GOT3 (cell line): ENCODE measurements at regions not wholly inside any gene's neighbourhood (a gene's known extent, or its start where the extent isn't known, plus 50 kb on each side); places are given as distances from the start of the nearest gene placed in this dataset.

Experiments used
- DNase-seq: peaks from one replicate; lab custom pipeline; 2025; ENCODE audit warnings: mixed read lengths; lab: John Stamatoyannopoulos, UW

DNA sequence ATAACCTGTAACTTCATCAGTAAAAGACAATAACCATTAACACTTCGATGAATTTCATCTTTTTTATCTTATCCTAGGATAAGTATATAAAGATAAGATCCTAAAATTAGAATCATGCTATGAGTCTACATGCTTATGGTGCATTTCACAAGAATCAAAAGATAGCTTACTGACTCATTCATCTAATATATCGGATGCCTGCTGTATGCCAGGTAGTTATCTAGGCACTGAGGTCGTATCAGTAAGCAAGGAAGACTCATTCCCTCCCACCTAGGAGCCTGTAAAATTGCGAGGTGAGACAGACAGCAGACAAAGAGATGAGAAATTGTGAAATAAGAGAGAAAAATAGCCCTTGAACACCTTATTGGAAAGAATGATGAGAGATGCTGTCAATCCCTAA lies 240.6 kb upstream of the ADAMTSL1 start:
- DNase-seq, result no peak

DNA sequence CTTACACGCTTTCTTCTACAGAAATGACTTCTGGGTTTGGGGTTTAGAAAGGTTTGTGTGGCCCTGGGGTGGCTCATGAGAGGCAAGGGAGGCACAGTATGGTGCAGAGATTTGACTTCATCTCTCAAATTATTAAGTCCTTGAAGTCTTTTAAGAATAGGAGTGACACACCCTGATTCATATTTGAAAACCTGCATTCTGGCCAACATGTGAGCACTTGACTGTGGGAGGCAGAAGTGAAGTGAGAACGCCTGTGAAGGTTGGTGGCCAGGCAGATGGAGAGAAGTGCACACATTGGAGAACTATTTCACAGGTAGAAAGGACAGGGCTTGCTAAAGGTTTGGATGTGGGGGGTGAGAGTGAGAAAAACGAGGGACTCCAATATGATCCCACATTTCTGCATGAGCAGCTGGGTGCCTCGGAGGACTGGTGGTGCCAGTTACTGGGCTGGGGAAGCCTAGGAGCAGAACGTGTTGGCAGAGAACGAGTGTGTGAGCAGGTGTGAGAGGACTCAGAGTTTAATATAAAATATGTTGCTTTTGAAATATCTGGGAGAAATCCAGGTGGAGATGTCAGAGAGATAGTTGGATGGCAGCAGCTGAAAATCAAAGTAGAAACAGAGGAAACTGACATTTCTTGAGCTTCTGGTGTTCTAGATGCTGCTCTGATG lies 240.0 kb upstream of the ADAMTSL1 start:
- no peak for DNase-seq

DNA sequence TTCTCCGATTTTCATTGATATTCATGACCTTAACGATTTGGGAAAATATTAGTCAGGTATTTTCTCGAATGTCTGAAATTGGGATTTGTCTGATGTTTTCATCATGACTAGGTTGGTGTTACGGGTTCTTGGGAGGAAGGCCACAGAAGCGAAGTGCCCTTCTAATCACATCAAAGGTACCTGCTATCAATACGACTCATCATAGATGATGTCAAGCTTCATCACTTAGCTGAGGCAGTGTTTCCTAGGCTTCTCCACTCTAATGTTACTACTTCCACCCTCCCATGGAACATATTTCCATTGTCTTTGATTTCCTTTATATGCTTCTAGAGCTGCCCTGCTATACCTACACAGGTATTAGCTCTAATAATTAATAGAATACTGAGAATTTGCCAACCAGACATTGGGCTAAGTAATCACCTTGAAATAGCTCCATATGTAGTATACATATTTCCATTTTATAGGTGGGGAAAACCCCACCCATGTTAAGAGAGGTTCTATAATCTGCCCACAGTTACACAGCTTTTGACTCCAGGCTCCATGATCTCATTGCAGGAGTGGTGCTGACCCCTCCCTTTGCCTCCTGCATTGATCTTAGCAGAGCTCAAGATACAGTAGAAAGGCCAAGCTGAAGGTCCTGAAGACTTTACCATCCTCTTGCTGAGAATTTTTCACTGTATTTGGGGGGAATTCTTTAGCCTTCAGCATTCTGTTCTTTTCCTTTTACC lies 238.6 kb upstream of the ADAMTSL1 start:
- no peak for DNase-seq

DNA sequence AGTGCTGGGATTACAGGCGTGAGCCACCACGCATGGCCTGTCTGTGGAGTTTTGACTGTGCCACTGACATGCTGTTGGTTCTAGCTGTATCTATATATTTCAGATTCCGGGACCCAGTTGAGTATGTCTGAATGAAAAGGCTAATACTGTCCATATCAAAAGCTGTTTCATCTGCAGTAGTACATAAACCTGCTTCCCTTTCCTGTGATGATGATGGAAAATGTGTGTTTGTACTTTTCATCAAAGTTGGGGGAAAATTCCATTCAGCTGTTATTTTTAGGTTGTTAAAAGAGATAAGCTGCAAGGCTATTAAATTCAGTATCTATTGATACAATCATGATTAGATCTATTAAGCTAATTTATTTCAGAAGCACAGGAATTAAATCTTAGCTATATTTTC lies 237.6 kb upstream of the ADAMTSL1 start:
- no peak for DNase-seq

DNA sequence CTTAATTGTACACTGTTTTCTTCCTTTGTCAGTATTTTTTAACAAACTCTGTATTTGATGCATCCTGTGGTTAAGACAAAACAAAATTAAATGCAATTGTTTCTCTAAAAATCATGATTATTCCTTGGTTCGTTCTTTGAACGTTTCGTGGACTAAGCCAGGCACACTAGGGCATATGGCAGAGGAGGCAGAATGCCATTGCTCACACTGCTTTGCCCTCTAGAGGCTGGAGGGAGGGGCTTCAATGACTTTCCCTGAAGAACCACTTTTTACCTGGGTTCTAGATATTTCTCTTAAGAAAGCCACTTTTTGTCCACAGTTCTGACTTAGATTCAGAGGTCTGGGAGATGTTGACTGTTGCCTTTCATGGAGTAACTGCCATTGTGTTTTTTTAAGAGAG lies 236.2 kb upstream of the ADAMTSL1 start:
- no peak for DNase-seq

DNA sequence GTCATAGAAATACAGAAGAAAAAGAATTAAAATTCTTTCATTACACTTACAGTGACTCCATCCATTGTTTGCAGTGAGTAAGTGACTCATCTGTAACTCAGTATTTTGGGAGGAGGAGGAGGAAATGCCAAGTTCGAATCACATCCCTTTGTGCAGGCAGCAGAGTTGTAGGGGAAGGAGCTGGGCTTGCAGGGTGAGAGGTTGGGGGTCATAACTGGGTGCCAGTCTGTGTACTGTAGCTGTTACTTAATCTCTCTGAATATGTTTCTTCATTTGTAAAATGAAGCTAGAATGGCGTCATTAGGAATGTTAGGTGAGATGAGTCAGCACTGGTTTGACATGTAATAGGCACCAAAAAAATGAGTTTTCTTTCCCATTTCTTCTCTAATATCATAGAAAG lies 235.7 kb upstream of the ADAMTSL1 start:
- no peak for DNase-seq

DNA sequence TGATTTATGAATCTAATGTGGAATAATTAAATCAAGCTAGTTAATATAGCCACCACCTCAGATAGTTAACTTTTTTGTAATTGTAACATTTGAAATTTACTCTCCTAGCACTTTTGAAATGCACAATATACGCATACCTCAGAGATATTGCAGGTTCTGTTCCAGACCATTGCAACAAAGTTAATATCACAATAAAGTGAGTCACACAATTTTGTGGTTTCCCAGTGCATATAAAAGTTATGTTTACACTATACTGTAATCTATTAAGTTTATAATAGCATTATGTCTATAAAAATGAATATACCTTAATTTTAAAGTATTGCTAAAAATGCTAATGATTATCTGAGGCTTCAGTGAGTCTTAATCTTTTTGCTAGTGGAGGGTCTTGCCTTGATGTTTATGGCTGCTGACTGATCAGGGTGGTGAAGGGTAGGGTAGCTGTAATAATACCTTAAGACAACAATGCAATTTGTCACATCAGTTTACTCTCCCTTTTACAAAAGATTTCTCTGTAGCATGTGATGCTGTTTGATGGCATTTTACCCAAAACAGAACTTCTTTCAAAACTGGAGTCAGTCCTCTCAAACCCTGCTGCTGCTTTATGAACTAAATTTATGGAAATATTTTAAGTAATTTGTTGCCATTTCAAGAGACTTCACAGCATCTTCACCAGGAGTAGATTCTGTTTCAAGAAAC lies 235.1 kb upstream of the ADAMTSL1 start:
- no peak for DNase-seq

DNA sequence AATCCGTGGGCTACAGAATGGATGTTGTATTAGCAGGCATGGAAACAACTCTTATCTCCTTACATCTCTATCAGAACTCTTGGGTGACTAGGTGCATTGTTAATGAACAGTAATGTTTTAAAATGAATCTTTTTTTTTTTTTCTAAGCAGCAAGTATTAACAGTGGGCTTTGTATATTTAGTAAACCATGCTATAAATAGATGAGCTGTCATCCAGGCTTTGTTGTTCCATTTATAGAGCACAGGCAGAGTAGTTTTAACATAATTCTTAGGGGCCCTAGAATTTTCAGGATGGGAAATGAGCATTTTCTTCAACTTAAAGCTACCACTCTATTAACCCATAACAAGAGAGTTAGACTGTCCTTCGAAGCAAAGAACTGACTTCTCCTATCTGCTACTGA lies 233.7 kb upstream of the ADAMTSL1 start:
- DNase-seq, result no peak

DNA sequence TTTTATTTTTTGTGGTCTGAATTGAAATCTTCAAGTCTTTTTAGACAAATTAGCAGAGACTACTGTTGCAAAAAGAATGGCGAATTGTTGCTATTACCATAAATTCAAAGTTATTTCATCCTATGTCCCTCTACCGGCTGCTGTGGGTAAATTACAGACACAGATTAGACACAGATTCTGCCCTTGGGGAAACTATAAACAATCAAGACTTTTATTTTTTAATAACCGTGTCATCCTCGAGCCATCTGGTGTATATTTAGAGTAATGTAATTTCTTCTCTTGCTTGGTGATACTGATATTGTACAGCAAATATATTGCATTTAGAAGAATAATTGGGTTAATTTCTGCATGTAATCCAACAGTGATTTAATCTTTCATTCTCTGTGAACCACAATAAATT lies 228.0 kb upstream of the ADAMTSL1 start:
- DNase-seq, result no peak

DNA sequence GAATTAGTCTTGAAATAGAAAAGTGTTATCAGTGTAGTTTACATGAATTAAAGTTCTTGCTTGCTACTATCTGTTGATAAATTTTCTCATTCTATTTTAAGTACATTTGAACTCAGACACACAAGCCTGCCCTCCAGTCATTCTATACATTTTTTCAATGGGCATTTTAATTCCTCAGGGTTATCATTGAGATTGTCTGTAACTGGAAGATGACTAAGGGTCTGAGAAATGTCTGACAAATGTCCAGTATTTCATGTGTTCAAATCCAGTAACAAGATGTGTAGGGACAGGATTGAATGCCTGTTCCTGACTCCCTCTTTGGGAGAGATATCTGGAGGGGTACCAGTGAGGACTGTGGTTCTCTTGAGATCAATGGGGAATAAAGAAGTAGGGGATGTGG lies 223.9 kb upstream of the ADAMTSL1 start:
- no peak for DNase-seq

DNA sequence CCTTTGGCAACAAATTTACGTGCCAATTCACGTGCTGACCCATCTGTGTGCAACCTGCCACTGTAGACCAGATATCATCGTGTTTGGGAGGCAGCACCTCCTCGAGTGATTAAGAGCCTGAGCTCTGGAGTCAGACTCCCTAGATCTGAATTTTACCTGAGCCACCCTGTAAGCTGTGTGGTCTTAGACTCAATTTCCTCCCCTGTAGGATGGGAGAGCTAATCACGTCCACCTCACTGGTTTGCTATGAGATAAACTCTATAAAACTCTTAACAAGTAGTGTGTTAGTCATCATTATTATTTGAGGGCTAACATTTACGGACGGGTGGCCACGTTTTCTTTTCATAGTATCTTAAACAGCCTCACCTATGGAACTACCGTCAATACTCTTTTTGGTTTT lies 220.0 kb upstream of the ADAMTSL1 start:
- no peak for DNase-seq

DNA sequence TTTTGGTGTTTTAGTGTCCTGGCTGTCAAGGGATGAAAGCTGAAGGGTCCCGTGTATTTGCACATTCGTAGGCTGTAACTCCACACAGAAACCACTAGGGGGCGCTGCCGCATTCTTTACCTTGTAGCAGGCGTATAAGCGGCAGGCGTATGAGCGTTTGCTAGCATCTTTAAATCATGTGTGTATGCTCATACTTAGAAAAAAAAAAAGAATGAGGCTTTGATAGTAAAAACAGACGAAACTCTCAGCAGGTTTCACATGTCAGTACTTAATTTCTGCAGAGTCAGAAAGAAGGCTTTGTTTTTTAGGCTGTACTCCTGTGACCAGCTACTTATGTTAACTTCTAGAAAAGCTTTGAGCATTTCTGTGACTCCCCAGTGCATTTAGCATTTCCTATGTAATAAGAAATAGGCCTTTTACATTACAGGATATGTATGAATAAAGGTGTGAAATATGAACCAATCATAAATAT lies 218.8 kb upstream of the ADAMTSL1 start:
- DNase-seq, result peak; percentile 2

DNA sequence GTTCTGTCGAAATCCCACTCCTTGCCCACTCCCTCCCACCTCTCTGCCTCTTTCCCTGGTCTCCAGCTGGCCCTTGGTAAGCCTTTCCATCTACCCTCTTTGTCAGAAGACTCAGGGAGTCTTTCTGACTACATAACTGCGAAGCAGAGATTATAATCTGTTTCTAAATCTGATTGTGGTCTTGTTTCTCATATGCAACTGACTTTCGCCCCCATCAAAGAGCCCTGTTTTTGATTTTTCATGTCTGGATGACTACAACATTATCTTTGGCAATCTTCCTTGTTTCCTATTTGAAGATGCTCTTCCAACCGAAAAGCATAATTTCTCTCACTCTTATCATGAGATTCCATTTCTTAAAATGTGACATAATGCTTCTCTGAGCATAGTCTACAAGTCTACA lies 218.2 kb upstream of the ADAMTSL1 start:
- no peak for DNase-seq

DNA sequence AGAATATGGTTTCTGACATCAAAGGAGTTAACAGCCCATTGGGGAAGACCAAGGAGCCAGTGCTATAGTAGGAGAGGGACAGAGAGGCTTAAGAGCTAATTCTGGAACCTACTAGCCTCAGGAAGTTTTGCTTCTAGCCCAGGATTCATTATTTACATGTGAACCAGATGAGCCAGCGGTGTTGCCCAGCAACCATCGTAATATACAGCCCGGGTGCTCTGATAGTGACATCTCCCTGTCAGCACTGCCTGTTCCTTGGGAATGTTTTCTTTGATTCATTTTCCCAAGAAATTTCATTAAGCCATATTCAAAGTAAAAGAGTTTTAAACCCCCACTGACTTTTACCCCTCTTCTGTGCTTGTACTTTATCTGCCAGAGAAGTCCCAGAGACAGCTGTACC lies 217.4 kb upstream of the ADAMTSL1 start:
- DNase-seq, result no peak

DNA sequence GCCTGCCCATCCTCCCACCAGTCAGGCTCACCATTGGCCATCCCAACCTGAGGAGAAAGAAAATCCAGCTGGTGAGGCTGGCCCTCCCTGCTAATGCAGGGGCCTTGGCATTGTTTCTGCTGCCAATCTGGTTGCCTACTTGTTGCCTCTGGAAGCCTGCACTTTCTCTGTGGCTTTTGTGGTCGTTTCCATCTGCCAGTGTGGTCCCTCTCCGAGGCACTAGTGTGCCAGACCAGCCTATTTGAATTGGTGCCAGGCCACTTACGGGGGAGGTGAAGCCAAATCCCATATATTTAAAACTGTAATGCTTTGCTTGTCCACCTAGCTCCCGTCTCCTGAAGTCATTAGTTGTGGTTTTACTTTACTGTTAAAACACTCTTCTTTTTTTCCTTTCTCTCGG lies 213.4 kb upstream of the ADAMTSL1 start:
- DNase-seq, result no peak

DNA sequence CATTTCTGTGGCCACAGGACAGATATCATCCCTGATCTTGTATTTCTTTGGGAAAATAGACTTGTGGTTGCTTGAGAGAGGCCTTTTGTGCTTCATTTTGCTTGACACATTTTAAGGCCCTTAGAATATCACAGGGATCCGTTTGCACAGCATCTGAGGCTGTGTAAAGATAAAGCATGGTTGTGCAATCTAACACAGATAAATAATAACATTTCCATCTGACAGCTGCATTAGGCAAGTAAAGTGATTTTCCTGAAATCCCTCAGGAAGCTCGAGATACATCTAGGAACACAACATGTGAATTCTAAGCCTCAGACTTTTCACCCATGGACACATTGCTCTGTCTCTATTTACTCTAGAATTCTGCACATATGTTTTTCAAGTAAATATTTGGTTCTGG lies 212.8 kb upstream of the ADAMTSL1 start:
- no peak for DNase-seq

DNA sequence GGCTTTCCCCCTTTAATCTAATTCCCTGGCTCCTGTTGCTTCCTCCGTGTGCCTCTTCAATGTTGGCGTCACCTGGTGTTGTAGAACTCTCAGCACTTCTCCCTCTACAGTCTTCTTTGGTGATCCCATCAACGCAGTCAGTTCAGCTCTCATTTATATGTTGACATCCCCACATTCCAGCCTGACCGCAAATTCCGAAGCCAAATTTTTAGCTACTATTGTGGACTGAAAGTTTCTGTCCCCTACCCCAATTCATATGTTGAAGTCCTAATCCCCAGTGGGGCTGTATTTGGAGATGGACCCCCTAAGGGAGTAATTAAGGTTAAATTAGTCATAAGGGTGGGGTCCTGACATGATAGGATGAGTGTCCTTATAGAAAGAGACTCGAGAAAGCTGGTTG lies 210.6 kb upstream of the ADAMTSL1 start:
- DNase-seq, result no peak

DNA sequence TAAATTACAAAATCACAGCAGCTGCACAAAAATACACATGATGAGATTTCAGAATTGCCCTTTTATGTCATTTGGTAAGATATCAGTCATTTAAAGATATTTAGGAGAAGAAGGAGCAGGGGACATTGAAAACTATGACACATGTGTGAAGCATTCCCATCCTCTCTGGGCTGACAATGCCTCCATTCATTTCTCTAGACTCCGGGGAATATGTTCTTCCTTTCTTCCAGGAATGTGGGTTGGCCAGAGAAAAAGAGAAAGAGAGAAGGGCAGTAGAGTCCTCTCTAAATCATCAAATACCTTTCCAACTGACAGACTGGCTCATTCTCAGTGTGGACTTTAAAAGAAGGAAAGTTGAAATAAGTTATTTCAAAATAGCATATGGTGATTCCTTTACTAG lies 205.6 kb upstream of the ADAMTSL1 start:
- no peak for DNase-seq

DNA sequence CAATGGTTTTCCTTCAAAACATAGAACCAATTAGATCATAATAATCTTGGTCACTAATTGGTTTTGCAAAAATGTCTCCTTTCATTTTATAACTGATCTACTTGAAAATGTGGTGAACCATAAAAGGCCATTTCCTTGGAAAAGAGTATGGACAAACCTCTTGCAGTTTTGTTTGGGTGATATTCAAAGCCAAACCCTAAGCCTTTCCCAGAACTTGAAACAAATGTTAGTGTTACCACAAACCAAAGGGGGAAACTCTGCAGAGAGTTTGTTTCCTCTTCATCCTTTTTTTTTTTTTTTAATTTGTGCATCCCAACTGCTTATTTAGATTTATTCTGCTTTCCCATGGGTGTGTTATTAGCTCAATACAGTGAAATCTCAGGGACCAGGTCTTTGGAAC lies 204.4 kb upstream of the ADAMTSL1 start:
- no peak for DNase-seq

DNA sequence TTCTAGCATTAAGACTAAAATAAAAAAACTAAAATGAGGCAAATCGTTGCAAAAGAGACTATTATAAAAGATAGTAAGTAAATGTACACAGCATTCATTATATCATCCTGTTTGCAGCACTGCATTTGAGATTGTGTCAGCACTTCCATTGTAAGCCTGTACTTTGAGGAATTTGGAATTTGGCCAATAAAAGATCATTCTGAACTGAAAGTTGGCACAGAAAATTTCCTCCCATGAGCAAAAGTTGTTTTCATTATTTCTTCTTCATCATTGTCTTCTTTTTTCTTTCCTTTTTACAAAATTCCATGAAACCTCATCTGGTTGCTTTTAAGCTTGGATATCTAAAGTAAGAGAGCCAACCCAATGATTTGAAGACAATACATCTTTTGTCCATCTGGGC lies 199.3 kb upstream of the ADAMTSL1 start:
- DNase-seq, result no peak

DNA sequence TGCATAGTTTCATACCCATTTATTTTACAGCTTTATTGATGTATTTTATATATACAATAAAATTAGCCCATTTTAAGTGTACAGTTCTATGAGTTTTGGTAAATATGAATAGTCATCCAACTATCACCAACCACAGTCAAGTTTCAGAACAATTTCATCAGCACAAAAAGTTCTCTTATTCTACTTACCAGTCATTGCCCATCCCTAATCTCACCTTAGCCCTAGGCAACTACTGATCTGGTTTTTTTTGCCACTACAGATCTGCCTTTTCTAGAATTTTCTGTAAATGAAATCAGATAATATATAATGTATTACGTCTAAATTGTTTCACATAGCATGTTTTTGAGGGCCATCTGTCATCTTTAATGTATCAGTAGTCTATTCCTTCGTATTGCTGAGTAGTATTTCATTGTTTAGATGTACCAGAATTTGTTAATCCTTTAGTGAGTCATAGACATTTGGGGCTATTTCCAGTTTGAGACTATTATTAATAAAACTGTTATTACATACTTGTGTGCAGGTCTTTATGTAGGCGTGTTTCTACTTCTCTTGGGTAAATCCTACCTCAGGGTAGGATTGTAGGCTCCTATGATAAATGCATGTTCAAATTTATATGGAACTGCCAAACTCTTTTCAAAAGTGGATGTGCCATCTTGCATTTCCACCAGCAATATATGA lies 198.5 kb upstream of the ADAMTSL1 start:
- DNase-seq, result no peak

DNA sequence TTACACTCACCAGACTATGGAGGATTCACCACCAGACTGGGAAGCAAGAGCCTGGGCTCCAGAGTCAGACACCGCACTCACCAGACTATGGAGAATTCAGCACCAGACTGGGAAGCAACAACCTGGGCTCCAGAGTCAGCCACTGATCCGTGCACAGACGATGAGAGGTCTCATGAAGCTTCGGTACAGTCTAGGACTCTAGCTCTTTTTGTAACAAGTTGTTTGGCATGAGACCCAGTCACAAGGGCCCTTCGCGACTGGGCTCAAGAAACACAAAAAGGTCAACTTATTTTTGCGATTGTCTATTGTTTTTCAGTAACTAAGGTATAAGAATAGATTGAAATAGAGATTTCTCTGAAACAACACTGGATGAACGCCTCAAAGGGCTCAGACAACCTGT lies 192.7 kb upstream of the ADAMTSL1 start:
- no peak for DNase-seq

DNA sequence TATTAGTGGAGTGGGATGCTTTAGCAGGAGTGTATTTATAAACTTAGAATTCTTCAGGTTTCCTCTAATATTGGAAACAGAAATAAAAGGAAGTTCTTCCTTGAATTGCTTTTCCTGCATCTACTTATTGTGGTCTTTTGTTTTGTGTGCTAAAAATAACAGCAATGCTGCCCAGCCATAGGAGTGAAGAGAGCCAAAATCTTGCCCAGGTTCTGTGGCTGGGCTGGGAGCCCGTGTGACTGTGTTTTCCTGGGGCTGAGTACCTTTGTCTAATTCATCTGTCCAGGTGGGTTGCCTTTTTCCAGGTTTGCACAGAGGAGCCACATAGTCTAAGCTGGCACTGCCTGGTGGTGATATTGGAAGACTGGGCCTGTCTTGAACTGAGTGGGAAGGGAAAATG lies 179.7 kb upstream of the ADAMTSL1 start:
- DNase-seq, result no peak
